RWPE2 (cell line): ENCODE measurements at regions not wholly inside any gene's neighbourhood (a gene's known extent, or its start where the extent isn't known, plus 50 kb on each side); places are given as distances from the start of the nearest gene placed in this dataset.

Source experiments
- ATAC-seq: fragments of 200-7000 bp; cut with Tn5 transposase; 3 replicates; pipeline ENCODE4 v1.9.1; 2021; ENCODE audit warnings: low read depth
- DNase-seq: peaks from one replicate; pipeline ENCODE4 v3.0.0-alpha.2; 2020; ENCODE audit warnings: low spot score
- H3K27ac ChIP-seq: fragments of 450-650 bp; 2 replicates; pipeline ENCODE4 v1.5.1; 2017; ENCODE audit warnings: mild to moderate bottlenecking; ENCODE audit not compliant: poor library complexity, severe bottlenecking
- H3K27me3 ChIP-seq: fragments of 250-450 bp; sonication (Bioruptor Pico); 2 replicates; pipeline ENCODE4 v1.5.1; 2021; ENCODE audit warnings: mild to moderate bottlenecking, moderate library complexity; ENCODE audit not compliant: insufficient read depth, poor library complexity, severe bottlenecking
- H3K36me3 ChIP-seq: fragments of 250-450 bp; sonication (Bioruptor Pico); 2 replicates; pipeline ENCODE4 v1.5.1; 2020; ENCODE audit warnings: low read depth, mild to moderate bottlenecking, moderate library complexity
- H3K4me1 ChIP-seq: fragments of 250-450 bp; sonication (Bioruptor Pico); 2 replicates; pipeline ENCODE4 v1.5.1; 2021; ENCODE audit warnings: mild to moderate bottlenecking, moderate library complexity; ENCODE audit not compliant: insufficient read depth, poor library complexity, severe bottlenecking
- H3K4me3 ChIP-seq: fragments of 250-450 bp; sonication (Bioruptor Pico); 2 replicates; pipeline ENCODE4 v1.5.1; 2021; ENCODE audit warnings: mild to moderate bottlenecking, moderate library complexity; ENCODE audit not compliant: severe bottlenecking
- H3K9me3 ChIP-seq: fragments of 250-450 bp; sonication (Bioruptor Pico); 2 replicates; pipeline ENCODE4 v1.5.1; 2021; ENCODE audit warnings: mild to moderate bottlenecking, moderate library complexity; ENCODE audit not compliant: severe bottlenecking
- CTCF ChIP-seq: fragments of 450-650 bp; IDR thresholded peaks from one replicate; pipeline ENCODE4 v1.5.1; 2017; ENCODE audit warnings: mild to moderate bottlenecking, moderate library complexity; ENCODE audit not compliant: poor library complexity, severe bottlenecking

- TF ChIP-seq CTCF = no peak
- no peak overlapping the region for H3K4me3 ChIP-seq
- no peaks in the 10 kb centered on the region for H3K9me3 ChIP-seq
- H3K27ac ChIP-seq = no peak overlapping the region
- H3K27me3 ChIP-seq = peaks cover 3% of the 10 kb centered on the region
- ATAC-seq = no peak
- H3K4me1 ChIP-seq = no peaks in the 10 kb centered on the region
- no peaks in the 10 kb centered on the region for H3K36me3 ChIP-seq
- no peak for DNase-seq
These were observed 72.7 kb upstream of the MAD2L1 start for GRCh38 chr4:120139392-120139791.

GRCh38 chr4:120132935-120133334, 66.3 kb upstream of the MAD2L1 start:
- Histone ChIP-seq H3K27ac (no peak overlapping the region), H3K9me3 (no peaks in the 10 kb centered on the region), H3K4me1 (no peaks in the 10 kb centered on the region), H3K36me3 (no peaks in the 10 kb centered on the region), H3K27me3 (no peaks in the 10 kb centered on the region), H3K4me3 (no peak overlapping the region)
- DNase-seq (no peak), ATAC-seq (no peak)
- TF ChIP-seq CTCF = no peak

GRCh38 chr4:120130786-120131185, 64.1 kb upstream of the MAD2L1 start:
- Histone ChIP-seq H3K9me3 (no peaks in the 10 kb centered on the region), H3K27ac (no peak overlapping the region), H3K4me3 (no peak overlapping the region), H3K36me3 (no peaks in the 10 kb centered on the region), H3K4me1 (no peaks in the 10 kb centered on the region), H3K27me3 (no peaks in the 10 kb centered on the region)
- TF ChIP-seq CTCF = no peak
- DNase-seq (no peak), ATAC-seq (no peak)
